DMS 273 treated with DMSO at 0.1 percent for 48 hours (cell line): ENCODE measurements at regions not wholly inside any gene's neighbourhood (a gene's known extent, or its start where the extent isn't known, plus 50 kb on each side); places are given as distances from the start of the nearest gene placed in this dataset.
"Not testable (repeated sequence)": the region's sequence is repeated elsewhere in the genome, so short reads cannot be mapped to it uniquely, and the experiment has no call there.

ENCODE experiments used
- DNase-seq: peaks from one replicate; lab custom pipeline; 2025; lab: John Stamatoyannopoulos, UW

GRCh38 chr12:87086118-87086891 is 830.1 kb upstream of the MGAT4C start:
- DNase-seq: no peak

GRCh38 chr12:87085286-87085685 is 829.1 kb upstream of the MGAT4C start:
- DNase-seq: no peak

- no peak for DNase-seq
These were observed 826.6 kb upstream of the MGAT4C start for GRCh38 chr12:87082756-87083155.

- no peak for DNase-seq
These were observed 818.6 kb upstream of the MGAT4C start for GRCh38 chr12:87074781-87075180.

- no peak for DNase-seq
These were observed 810.1 kb upstream of the MGAT4C start for GRCh38 chr12:87066326-87066725.

- no peak for DNase-seq
These were observed 803.0 kb upstream of the MGAT4C start for GRCh38 chr12:87059231-87059630.

- DNase-seq: no peak
These were observed 798.0 kb upstream of the MGAT4C start for GRCh38 chr12:87054226-87054625.

- DNase-seq: no peak
These were observed 795.4 kb upstream of the MGAT4C start for GRCh38 chr12:87051621-87052020.

GRCh38 chr12:87047691-87048090 is 791.5 kb upstream of the MGAT4C start:
- DNase-seq: no peak

- no peak for DNase-seq
These were observed 783.3 kb upstream of the MGAT4C start for GRCh38 chr12:87039536-87039935.

GRCh38 chr12:87038098-87038497 is 781.9 kb upstream of the MGAT4C start:
- DNase-seq: no peak

GRCh38 chr12:87025976-87026375 is 769.8 kb upstream of the MGAT4C start:
- no peak for DNase-seq

GRCh38 chr12:87021400-87021799 is 765.2 kb upstream of the MGAT4C start:
- no peak for DNase-seq

- no peak for DNase-seq
These were observed 763.9 kb upstream of the MGAT4C start for GRCh38 chr12:87020071-87020470.

- DNase-seq: no peak
These were observed 759.2 kb upstream of the MGAT4C start for GRCh38 chr12:87015352-87015751.

- no peak for DNase-seq
These were observed 752.7 kb upstream of the MGAT4C start for GRCh38 chr12:87008785-87009384.

- DNase-seq: no peak
These were observed 744.9 kb upstream of the MGAT4C start for GRCh38 chr12:87001102-87001501.

GRCh38 chr12:86985298-86985697 is 729.1 kb upstream of the MGAT4C start:
- no peak for DNase-seq

GRCh38 chr12:86970595-86970994 is 714.4 kb upstream of the MGAT4C start:
- not testable (repeated sequence) for DNase-seq

- no peak for DNase-seq
These were observed 703.7 kb upstream of the MGAT4C start for GRCh38 chr12:86959766-86960458.

GRCh38 chr12:86950444-86950843 is 694.3 kb upstream of the MGAT4C start:
- no peak for DNase-seq

- no peak for DNase-seq
These were observed 693.9 kb upstream of the MGAT4C start for GRCh38 chr12:86950043-86950442.

- no peak for DNase-seq
These were observed 692.7 kb upstream of the MGAT4C start for GRCh38 chr12:86948851-86949250.
